NCI-H446 treated with DMSO at 0.1 percent for 48 hours (cell line): ENCODE measurements at regions not wholly inside any gene's neighbourhood (a gene's known extent, or its start where the extent isn't known, plus 50 kb on each side); places are given as distances from the start of the nearest gene placed in this dataset.

ENCODE experiments used
- DNase-seq: peaks from one replicate; lab custom pipeline; 2025; lab: John Stamatoyannopoulos, UW

DNA sequence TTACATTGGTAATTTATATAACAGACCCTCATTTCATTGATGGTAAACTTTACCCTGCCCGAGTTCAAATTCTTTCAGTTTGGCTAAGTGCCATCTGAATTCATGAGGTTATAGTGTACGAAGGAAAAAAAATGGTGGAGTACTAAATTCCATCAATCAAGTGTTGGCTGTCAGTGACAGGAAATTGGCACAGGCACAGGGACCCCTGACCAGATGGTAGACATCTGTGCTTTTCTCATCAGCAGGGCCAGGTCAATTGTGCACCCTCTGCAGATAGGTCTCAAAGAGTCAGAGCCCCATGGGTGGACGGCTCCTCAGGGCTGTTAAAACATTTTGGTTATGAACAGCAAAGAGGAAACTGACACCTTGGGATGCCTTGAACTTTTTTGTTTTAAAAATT, 439.2 kb downstream of the SETBP1 start:
- DNase-seq, result peak; percentile 64

DNA sequence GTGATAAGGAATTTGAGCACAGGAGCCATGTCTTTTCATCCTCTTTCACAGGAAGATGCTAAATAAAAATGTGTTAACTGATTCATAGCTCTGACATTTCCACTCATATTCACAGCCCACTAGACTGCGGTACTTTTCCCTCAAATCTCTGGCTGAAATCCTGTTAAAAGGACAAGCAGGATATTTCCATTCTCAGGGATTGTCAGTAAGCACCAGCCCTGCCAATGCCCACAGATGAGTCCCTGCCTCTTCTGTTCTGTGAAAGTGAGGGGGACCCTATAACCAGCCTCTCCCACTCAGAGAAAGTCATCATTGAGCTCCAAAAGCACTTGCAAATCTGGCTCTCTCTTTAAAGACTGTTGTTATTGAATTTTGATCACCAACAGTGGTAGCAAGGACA, 440.5 kb downstream of the SETBP1 start:
- DNase-seq, result no peak

DNA sequence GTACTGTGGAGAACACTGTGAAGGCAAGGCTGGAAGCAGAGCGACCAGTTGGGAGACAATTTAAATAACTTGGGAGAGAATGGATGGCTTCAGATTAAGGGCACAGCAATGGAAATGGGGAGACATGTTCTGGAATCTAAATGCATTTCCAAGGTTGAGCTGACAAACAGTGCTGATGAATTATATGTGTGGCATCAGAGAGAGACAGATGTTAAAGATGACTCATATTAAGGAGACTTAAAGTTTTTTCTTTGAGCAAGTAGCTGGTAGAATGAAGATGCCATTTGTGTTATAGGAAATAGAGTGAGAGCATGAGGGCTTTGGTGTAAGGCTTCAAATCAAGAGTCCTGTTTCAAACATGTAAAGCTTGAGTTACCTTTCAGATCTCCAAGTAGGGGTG, 441.8 kb downstream of the SETBP1 start:
- no peak for DNase-seq

DNA sequence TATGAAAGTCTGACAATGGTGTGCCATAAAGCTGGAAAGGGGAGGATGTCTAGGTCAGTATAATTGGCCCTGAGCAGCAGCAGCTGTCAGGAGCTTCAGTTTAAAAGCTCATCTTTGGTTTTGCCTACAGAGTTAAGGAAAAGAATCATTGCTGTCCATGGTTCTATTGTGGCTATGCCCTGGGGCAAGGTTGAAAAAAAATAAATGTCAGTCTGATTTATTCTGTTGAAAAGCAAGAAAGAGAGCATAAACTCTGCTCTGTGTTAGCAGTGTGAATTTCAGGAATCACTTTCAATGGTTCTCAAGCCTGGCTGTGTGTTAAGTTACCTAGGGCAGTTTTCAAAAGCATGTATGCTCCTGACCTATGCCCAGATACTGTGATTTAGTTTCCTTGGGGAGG, 446.7 kb downstream of the SETBP1 start:
- no peak for DNase-seq

DNA sequence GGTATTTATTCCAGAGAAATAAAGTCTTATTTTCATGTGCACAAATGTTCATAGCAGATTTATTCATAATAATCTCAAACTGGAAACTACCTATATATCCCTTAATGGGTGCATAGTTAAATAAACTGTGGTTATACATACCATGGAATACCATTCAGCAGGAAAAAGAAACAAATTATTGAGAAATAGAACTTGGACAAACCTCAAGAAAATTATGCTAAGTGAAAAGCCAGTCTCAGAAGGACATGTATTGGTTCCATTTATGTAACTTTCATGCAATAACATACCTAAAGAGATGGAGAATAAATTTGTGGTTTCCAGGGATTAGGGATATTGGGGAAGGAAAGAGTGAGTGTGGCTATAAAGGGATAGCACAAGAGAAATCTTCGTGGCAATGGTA, 452.6 kb downstream of the SETBP1 start:
- DNase-seq, result no peak

DNA sequence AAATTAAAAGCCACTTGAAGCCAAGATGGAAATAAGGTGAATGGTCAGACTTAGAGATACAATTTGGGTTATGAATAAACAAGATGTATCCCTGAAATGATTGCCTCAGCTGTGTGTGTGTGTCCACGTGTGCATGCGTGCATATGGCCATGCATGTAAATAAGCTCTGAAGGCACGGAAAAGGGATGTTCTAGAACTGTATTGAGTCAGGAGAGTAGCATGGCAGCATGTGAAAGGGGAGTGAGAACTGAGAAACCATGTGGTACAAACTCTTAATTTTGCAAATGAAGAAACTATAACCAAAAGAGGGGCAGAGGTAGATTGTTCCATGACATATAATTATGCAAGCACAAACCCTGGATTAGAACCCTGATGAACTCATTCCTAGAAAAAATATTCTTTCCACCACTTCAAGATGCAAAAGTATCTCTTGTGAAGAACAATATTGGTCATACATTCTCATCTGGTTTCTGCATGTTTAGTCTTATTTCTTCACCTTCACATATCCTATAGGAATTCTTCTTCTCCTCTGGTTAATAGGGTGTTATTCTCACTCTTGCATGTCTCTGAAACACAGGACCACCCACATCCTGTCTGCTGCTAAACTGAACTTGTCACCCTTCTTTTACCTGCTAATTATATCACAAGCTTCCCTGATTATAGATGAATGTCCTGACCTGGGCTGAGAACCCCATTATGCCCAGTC, 455.8 kb downstream of the SETBP1 start:
- no peak for DNase-seq

DNA sequence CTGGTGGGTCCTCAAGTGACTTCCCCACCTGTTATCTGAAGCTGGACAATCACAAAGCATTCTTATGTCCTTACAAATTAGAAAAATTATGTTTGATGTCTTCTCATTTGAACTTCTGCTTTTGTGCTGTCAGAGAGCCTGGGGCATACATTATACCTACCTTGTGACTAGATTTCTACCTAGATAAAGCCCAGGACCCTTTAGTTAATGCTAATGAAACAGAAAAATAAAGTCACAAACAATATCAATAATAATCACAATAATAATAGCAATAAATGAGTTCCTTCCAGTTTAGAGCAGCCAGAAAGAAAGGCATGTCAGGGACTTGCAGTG, 456.4 kb downstream of the SETBP1 start:
- DNase-seq, result no peak

DNA sequence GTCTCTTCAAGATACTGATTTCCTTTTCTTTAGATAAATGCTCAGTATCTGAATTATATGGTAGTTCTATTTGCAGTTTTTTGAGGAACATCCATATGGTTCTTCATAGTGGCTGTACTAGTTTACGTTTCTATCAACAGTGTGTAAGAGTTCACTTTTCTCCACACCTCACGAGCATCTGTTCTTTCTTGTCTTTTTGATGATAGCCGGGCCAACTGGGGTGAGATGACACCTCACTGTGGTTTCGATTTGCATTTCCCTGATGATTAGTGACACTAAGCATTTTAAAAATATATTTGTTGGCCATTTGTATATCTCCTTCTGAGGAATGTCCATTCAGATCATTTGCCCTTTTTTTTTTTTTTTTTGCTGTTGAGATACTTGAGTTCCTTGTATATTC, 458.8 kb downstream of the SETBP1 start:
- DNase-seq, result no peak

DNA sequence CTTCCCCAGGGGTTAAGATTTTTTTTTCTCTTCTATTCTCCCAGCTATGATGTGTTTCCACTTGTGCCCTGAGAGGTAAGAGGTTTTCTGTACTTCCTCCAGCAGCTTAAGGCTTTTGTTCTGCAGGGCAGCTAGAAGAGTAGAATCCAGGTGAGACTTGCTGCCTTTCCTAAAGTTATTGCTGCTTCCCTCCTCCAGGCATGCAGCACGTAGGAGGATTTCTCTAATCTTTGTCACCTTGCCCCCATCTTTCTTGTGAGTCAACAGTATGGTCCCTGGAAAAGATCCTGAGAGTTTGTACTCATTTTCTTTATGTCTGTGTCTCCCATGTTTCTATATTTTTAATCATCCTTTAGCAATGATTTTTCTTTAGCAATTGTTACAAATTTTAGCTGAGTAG, 462.2 kb downstream of the SETBP1 start:
- DNase-seq, result no peak

DNA sequence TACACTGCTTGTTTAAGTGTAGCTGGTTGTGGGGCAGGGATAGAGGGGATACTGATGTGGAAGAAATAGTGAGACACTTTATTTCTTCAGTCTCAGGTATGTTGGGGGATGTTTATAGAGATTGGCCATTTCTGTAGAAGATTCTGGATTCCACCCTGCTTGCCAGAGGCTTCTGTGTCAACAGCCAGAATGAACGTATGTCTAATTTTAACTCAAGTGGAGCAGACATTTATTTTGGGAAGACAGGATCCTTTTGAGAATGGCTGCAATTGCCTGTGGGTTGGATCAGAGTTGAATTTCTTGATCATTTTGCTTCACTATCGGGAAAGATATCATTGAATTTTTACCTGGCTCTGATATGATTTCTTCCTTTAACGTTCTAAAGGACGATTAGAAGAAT, 465.6 kb upstream of the SLC14A2 start:
- no peak for DNase-seq

DNA sequence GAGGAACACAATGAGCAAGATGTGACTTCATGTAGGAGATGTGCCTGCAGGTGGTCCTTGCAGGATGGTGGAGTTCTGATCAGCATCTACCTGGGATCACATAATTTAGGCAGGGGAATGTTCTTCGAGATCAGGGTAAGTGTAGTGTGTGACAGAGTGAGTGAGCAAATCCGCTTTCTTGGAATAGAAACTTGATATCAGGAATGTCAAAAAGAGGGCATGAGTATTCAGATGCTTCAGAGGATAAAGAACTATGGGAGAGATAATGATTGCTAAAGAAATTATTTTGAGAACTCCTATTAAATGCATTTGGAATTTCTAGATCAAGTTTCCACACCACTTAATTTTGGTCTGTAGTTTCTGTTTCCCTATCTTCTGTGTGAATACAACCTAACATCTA, 463.6 kb upstream of the SLC14A2 start:
- DNase-seq, result no peak

DNA sequence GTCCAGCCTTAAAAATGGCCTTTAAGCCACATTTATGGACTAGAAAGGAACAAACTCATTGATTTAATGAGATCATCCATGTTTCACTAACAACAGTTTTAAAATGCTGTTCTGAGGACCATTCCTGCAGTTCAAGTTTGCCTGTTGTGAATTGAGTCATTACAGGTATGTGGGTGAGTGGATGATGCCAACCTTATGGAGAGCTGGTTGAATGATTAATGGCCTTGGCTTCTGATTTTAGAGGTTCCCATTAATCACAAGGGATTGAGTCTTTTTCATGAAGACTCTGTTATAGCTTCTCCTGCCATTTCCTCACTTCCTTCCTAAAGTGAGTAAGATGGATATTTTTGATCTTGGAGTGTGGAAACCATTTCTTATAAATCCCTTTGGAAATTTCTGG, 459.8 kb upstream of the SLC14A2 start:
- no peak for DNase-seq

DNA sequence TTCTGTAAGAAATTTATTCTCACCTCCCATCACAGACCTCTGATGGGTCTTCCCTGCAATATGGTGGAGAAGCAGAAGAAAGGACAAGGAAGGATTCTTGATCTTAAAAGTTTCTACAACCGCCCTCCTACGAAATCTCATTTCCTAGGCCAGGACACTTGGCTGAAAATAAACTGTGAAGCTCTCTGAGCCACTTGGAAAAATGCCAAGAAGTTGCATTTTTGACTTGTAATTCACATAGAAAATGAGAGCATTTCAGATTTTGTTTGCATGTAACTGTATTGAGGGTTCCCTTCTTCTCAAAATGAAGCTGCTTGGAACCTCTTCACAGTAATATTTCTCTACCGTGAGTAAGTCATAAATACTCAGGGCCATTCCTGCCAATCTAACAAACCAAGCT, 458.3 kb upstream of the SLC14A2 start:
- peak; percentile 42 for DNase-seq

DNA sequence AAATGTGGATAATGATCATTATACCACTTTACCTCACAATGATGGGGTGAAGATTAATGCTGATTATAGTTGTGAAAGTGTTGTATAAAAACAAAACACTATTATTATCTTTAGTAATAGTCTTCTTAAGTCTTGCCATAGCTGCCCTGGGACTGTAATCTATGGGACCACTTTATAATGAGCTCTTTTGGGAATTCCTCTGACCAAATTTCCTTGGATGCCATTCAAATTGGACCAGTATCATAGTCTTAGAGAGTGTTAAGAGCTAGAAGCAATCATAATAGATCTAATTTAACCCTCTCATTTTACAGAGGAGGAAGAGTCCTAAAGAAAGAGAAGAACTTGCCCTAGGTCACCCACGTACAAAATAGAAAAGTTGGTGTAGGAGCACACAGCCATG, 457.7 kb upstream of the SLC14A2 start:
- peak; percentile 29 for DNase-seq

DNA sequence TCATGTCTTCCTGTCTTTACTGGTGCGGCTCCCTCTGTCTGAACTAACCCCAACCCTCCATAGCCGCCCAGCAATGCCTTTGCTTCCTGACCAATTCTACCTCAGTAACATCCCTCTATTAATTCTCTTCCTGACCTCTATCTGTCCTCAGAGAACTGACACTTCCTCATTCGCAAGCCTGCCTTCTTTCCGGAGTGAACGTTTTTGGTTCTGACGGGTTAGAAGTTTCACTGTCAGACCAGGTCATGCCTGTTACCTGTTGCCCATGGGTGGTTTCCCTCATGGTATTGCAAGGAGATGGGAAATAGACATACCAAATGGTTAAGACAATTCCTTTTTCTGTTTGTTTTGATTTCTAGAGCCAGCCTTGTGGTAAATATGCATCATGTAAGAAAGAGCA, 453.4 kb upstream of the SLC14A2 start:
- no peak for DNase-seq

DNA sequence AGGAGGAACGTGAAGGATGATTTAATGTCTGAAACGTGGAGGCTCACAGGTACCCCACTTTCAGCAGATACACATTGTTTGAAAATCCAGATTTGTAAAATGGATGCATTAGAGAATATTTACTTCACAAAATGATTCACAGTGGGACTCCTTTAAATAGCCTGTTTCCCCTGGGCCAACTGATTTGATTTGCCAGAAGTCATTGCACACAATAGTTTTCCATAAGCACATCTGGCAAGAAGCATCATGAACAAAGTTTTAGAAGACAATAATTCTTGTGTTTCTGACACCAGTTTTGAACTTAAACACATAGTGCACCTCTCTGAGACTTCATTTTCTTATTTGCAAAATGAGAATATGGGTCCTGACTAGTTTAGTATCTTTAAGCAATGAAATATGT, 451.4 kb upstream of the SLC14A2 start:
- DNase-seq, result no peak

DNA sequence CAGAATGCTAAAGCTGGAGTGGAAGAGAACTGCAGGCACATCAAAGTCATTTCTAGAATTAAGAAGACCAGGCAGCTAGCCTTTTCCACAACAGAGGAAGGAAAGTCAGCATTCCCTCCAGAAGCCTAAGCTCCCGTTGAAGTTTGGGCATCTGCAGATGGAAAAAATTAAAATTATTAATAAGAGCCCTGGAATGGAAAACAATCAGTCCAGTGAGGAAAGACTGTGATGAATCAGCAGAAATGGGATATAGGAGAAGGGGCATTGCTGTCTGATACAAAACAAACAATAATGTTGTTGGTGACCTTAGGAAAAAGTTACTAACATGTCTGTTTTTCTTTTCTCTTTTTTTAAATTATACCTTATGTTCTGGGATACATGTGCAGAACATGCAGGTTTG, 450.7 kb upstream of the SLC14A2 start:
- no peak for DNase-seq

DNA sequence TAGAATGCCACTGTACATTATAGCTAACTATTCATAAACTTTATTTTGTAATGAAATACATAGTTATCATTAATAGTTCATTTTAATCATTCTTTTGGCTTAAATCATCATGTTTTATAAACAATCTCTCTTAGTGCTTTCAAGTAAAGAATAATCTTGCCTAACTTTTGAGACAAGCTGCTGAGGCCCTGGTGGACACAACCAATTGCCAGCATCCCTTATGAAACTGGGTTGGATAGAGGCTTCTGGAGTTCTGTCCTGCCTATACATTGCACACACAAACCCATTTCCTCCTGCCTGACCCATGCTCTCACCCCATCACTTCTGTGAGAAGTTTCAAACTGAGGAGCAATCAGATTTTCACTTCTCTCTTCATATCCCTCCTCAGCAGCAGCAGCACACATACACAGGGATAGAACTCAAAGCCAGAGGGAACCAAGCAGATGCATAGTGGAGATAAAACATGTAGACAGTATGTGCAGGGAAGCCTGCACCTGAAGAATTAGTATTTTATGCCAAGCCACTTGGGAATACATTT, 450.0 kb upstream of the SLC14A2 start:
- DNase-seq, result no peak

DNA sequence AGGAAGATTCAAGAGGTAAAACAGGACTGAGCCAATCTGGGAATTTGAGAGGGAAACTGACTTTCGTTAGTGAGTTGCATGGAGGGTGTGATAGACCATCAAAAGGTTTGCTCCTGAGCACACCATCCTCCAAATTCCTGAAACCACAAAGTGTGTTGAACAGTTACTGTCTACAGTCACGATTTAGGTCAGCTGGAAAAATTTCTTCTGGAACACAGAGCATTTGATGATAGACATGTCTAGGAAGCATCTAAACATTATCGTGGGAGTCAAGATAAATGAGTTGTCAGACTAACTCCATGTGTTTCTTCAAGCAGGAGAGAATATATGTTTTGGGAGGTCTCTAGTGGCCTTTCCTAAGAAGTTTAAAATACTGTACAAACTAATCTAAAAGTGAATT, 449.4 kb upstream of the SLC14A2 start:
- no peak for DNase-seq

DNA sequence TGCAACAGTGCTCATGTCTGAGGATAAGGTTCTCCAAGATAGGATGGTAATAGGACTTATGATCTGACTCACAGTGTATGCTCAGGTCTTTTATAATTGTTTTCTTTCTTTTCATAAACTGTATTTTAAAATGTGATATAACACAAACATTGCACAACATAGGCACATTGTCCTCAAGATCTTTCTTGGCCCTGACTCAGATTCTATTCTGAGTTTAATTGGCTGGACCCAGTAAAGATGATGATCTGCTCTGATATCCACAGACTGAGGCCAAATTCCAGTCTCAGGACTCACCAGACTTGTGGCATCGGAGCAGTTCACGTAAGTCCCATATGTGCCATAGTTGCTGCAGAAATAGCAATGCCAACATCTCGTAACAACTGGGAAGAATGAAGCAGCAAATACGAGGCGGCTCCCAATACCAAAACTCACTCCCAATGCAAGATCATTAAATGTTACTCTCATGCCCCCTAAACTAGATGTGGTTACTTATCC, 448.9 kb upstream of the SLC14A2 start:
- peak; percentile 37 for DNase-seq

DNA sequence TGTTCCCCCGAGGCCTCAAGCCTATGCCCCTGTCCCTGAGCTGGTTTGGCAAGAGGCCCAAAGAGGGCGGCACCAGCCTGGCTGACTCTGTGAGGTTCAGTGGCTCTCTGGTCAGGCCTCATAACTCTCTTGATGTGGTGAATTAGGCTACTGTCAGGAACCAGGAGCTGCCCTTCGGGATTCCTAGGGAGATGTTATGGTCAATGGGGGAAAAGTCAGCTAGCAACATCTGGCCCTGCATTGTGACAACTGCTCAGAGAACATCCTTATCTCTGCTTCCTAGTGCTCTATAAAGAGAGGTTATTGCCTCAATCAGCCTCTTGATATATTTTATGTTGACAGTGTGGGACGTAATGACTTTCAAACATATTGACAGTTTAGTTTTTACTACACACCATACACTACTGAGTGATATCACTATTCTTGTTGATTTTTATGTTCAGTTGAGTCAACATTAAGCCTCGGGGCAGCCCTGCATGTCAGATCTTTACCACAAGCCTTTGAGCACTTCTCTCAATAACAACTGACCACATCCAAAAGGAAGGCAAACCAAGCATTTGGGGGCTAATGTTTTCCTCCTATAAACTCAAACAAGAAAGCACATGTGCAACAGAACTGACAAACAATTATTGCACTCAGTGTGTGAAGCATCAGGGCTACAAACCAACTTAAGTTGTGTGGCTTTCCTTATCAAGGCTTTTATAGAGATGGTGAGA, 448.3 kb upstream of the SLC14A2 start:
- no peak for DNase-seq

DNA sequence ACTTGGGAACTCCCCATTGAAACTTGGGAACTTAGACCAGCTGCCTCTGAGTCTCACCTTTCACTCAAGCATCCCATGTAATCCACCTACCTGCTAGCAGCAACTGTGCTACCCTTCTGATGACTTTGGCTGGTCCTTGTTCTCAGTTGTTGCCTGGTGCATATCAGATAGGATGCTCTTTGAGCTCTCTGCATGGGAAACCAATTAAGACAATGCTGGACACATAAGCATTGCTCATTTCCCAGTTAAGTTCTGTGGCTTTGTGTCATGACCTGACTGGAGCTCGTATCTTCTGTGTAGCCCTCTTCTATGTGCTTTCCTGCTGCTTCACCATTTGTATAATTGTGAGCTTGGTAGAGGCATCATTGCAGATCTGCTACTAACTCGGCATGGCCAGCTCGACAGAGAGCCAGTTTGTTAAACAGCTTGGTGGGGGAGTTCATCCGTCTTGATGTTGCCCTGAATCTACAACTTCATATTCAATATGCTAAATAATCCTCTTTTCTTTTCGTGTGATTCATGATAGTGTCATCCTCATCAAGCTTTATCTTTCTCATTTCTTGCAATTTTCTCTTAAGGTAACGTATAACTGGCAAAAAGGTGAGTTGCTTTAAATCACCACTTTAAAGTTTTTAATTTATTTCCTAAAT, 447.5 kb upstream of the SLC14A2 start:
- DNase-seq, result no peak
